ENCODE measurements at regions not wholly inside any gene's neighbourhood (a gene's known extent, or its start where the extent isn't known, plus 50 kb on each side); places are given as distances from the start of the nearest gene placed in this dataset.

- no peak for DNase-seq
Observed at GRCh38 chr10:10872764-10873163, 144.9 kb upstream of the CELF2 start.

GRCh38 chr10:10873289-10873688 is 144.4 kb upstream of the CELF2 start:
- no peak for DNase-seq

GRCh38 chr10:10873915-10874314 is 143.8 kb upstream of the CELF2 start:
- DNase-seq: no peak

- no peak for DNase-seq
Observed at GRCh38 chr10:10878963-10879362, 138.7 kb upstream of the CELF2 start.

- no peak for DNase-seq
Observed at GRCh38 chr10:10881117-10881813, 136.4 kb upstream of the CELF2 start.

GRCh38 chr10:10883737-10884136 is 133.9 kb upstream of the CELF2 start:
- no peak for DNase-seq

- DNase-seq: no peak
Observed at GRCh38 chr10:10886861-10887531, 130.7 kb upstream of the CELF2 start.

GRCh38 chr10:10891124-10892082 is 126.3 kb upstream of the CELF2 start:
- DNase-seq: no peak

- DNase-seq: no peak
Observed at GRCh38 chr10:10892290-10892875, 125.3 kb upstream of the CELF2 start.

GRCh38 chr10:10897400-10897799 is 120.3 kb upstream of the CELF2 start:
- DNase-seq: no peak

- DNase-seq: no peak
Observed at GRCh38 chr10:10901906-10902305, 115.8 kb upstream of the CELF2 start.

GRCh38 chr10:10902951-10903350 is 114.7 kb upstream of the CELF2 start:
- no peak for DNase-seq

GRCh38 chr10:10903620-10904019 is 114.1 kb upstream of the CELF2 start:
- no peak for DNase-seq

- DNase-seq: no peak
Observed at GRCh38 chr10:10910634-10911033, 107.0 kb upstream of the CELF2 start.

GRCh38 chr10:10911035-10911434 is 106.6 kb upstream of the CELF2 start:
- DNase-seq: no peak

- no peak for DNase-seq
Observed at GRCh38 chr10:10911471-10911921, 106.2 kb upstream of the CELF2 start.

- DNase-seq: no peak
Observed at GRCh38 chr10:10914144-10914543, 103.5 kb upstream of the CELF2 start.

GRCh38 chr10:10915215-10915614 is 102.5 kb upstream of the CELF2 start:
- DNase-seq: no peak

GRCh38 chr10:10917031-10917430 is 100.6 kb upstream of the CELF2 start:
- DNase-seq: no peak

GRCh38 chr10:10919976-10920375 is 97.7 kb upstream of the CELF2 start:
- DNase-seq: no peak

GRCh38 chr10:10921826-10922461 is 95.7 kb upstream of the CELF2 start:
- no peak for DNase-seq

GRCh38 chr10:10923029-10923651 is 94.5 kb upstream of the CELF2 start:
- DNase-seq: no peak

Data from NCI-H774 (cell line).